SH-SY5Y (cell line): ENCODE measurements at regions not wholly inside any gene's neighbourhood (a gene's known extent, or its start where the extent isn't known, plus 50 kb on each side); places are given as distances from the start of the nearest gene placed in this dataset.

ENCODE experiments used
- GATA2 ChIP-seq: IDR thresholded peaks from 2 replicates; pipeline ENCODE4 v1.6.1; 2011; ENCODE audit warnings: mild to moderate bottlenecking, low read depth, low read length
- GATA3 ChIP-seq: IDR thresholded peaks from 2 replicates; pipeline ENCODE4 v1.6.1; 2011; ENCODE audit warnings: low read depth, mild to moderate bottlenecking, low read length, moderate library complexity

GRCh38 chr3:159657629-159658028 is 331.0 kb upstream of the IL12A start:
- TF ChIP-seq GATA2 (no peak), GATA3 (no peak)
